Neural cell (in vitro differentiated cells): ENCODE measurements at regions not wholly inside any gene's neighbourhood (a gene's known extent, or its start where the extent isn't known, plus 50 kb on each side); places are given as distances from the start of the nearest gene placed in this dataset.

Experiments
- H2AFZ ChIP-seq: fragments of 200-600, 300-800 bp; sonication (generic), shearing (Covaris generic); 2 replicates; pipeline ENCODE4 v1.6.0; 2014; ENCODE audit warnings: low read depth, mild to moderate bottlenecking, antibody characterized with exemption, low read length, moderate library complexity
- H3F3A ChIP-seq: fragments of 200-600 bp; shearing (Covaris generic); 2 replicates; pipeline ENCODE4 v1.6.1; 2016; ENCODE audit warnings: mild to moderate bottlenecking, moderate library complexity, mixed read lengths, antibody characterized with exemption, low read length; ENCODE audit not compliant: insufficient read depth, poor library complexity, severe bottlenecking
- H3K27ac ChIP-seq: fragments of 200-600, 300-800 bp; sonication (generic), shearing (Covaris generic); 2 replicates; pipeline ENCODE4 v1.5.1; 2014; ENCODE audit warnings: mild to moderate bottlenecking, low read length, moderate library complexity
- H3K27me3 ChIP-seq: fragments of 300-800, 200-600 bp; sonication (generic), shearing (Covaris generic); 2 replicates; pipeline ENCODE4 v1.6.0; 2014; ENCODE audit warnings: mild to moderate bottlenecking, low read depth, low read length, moderate library complexity; ENCODE audit not compliant: insufficient read depth
- H3K36me3 ChIP-seq: fragments of 300-800, 200-600 bp; sonication (generic), shearing (Covaris generic); 2 replicates; pipeline ENCODE4 v1.5.1; 2014; ENCODE audit warnings: mild to moderate bottlenecking, antibody characterized with exemption, low read length, moderate library complexity; ENCODE audit not compliant: insufficient read depth
- H3K4me2 ChIP-seq: fragments of 300-800, 200-600 bp; sonication (generic), shearing (Covaris generic); 2 replicates; pipeline ENCODE4 v1.6.0; 2014; ENCODE audit warnings: mild to moderate bottlenecking, low read length
- H3K4me3 ChIP-seq: fragments of 300-800, 200-600 bp; sonication (generic), shearing (Covaris generic); 2 replicates; pipeline ENCODE4 v1.5.1; 2014; ENCODE audit warnings: mild to moderate bottlenecking, low read length, moderate library complexity
- H3K79me2 ChIP-seq: fragments of 200-600 bp; shearing (Covaris generic); replicated peaks from 2 replicates; pipeline ENCODE4 v1.6.0; 2014; ENCODE audit warnings: mild to moderate bottlenecking, low read length, moderate library complexity; ENCODE audit not compliant: insufficient read depth
- H3K9ac ChIP-seq: fragments of 300-800, 200-600 bp; sonication (generic), shearing (Covaris generic); 2 replicates; pipeline ENCODE4 v1.6.1; 2016; ENCODE audit warnings: mild to moderate bottlenecking, low read length, mixed read lengths
- H3K9me2 ChIP-seq: fragments of 200-600 bp; shearing (Covaris generic); 2 replicates; pipeline ENCODE4 v1.6.1; 2016; ENCODE audit warnings: mild to moderate bottlenecking, low read length, mixed read lengths; ENCODE audit not compliant: insufficient read depth
- H3K9me3 ChIP-seq: fragments of 200-600, 300-800 bp; sonication (generic), shearing (Covaris generic); 2 replicates; pipeline ENCODE4 v1.6.1; 2016; ENCODE audit warnings: mild to moderate bottlenecking, mixed run types, low read length, moderate library complexity, mixed read lengths
- H4K20me1 ChIP-seq: fragments of 200-600 bp; shearing (Covaris generic); 2 replicates; pipeline ENCODE4 v1.6.1; 2016; ENCODE audit warnings: mild to moderate bottlenecking, mixed run types; ENCODE audit not compliant: insufficient read depth
- EP300 ChIP-seq: fragments of 450-650 bp; conservative IDR thresholded peaks from 2 replicates; pipeline ENCODE4 v1.6.1; 2014; ENCODE audit warnings: antibody characterized with exemption, mild to moderate bottlenecking, moderate library complexity; ENCODE audit not compliant: poor library complexity, severe bottlenecking
- EZH2 ChIP-seq: fragments of 200-600, 300-800 bp; shearing (Covaris generic), sonication (generic); IDR thresholded peaks from 2 replicates; pipeline ENCODE4 v1.6.1; 2014; ENCODE audit warnings: antibody characterized with exemption, low read length, borderline replicate concordance, mild to moderate bottlenecking; ENCODE audit not compliant: insufficient read depth, poor library complexity, severe bottlenecking
- MXI1 ChIP-seq: fragments of 450-650 bp; conservative IDR thresholded peaks from 2 replicates; pipeline ENCODE4 v1.6.1; 2014; ENCODE audit warnings: antibody characterized with exemption, mild to moderate bottlenecking; ENCODE audit not compliant: poor library complexity, severe bottlenecking
- POLR2AphosphoS5 ChIP-seq: IDR thresholded peaks from 2 replicates; pipeline ENCODE4 v1.6.1; 2012
- RAD21 ChIP-seq: fragments of 450-650 bp; conservative IDR thresholded peaks from 2 replicates; pipeline ENCODE4 v1.6.1; 2014; ENCODE audit warnings: antibody characterized with exemption, mild to moderate bottlenecking, moderate library complexity
- SMC3 ChIP-seq: fragments of 450-650 bp; conservative IDR thresholded peaks from 2 replicates; pipeline ENCODE4 v1.6.1; 2014; ENCODE audit warnings: antibody characterized with exemption, mild to moderate bottlenecking, moderate library complexity; ENCODE audit not compliant: poor library complexity
- TAF1 ChIP-seq: IDR thresholded peaks from 2 replicates; pipeline ENCODE4 v1.6.1; 2012; ENCODE audit warnings: low read depth
- TF ChIP-seq, protein P1 (sequence below): fragments of 450-650 bp; IDR thresholded peaks from 2 replicates; pipeline ENCODE4 v1.5.1; 2014; ENCODE audit warnings: antibody characterized with exemption, mild to moderate bottlenecking, moderate library complexity; ENCODE audit not compliant: poor library complexity, severe bottlenecking
- TF ChIP-seq, protein P2 (sequence below): IDR thresholded peaks from 2 replicates; pipeline ENCODE4 v1.6.1; 2012; ENCODE audit warnings: borderline replicate concordance

DNA sequence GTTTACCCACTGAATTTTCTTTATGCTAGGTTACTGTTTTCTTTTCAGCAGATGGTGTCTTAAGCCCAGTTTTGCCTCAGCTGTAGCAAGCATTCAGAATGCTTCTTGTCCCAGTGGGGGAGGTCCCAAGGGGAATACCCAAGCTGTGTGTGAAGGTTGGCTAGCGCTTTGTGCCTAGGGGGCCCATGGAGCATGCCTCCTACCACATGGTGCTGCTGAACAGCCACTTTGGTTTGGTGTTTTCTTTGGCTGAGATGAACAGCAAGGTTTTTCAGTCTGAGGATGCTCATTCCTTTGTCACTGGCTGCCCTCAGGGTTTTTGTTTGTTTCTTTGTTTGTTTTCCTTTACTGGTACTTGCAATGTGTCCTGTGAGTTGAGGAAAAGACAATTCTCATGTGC is 99.0 kb downstream of the PCDH20 start:
- TF ChIP-seq, protein P1, sequence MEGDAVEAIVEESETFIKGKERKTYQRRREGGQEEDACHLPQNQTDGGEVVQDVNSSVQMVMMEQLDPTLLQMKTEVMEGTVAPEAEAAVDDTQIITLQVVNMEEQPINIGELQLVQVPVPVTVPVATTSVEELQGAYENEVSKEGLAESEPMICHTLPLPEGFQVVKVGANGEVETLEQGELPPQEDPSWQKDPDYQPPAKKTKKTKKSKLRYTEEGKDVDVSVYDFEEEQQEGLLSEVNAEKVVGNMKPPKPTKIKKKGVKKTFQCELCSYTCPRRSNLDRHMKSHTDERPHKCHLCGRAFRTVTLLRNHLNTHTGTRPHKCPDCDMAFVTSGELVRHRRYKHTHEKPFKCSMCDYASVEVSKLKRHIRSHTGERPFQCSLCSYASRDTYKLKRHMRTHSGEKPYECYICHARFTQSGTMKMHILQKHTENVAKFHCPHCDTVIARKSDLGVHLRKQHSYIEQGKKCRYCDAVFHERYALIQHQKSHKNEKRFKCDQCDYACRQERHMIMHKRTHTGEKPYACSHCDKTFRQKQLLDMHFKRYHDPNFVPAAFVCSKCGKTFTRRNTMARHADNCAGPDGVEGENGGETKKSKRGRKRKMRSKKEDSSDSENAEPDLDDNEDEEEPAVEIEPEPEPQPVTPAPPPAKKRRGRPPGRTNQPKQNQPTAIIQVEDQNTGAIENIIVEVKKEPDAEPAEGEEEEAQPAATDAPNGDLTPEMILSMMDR: no peak
- TF ChIP-seq RAD21: no peak
- TF ChIP-seq, protein P2, sequence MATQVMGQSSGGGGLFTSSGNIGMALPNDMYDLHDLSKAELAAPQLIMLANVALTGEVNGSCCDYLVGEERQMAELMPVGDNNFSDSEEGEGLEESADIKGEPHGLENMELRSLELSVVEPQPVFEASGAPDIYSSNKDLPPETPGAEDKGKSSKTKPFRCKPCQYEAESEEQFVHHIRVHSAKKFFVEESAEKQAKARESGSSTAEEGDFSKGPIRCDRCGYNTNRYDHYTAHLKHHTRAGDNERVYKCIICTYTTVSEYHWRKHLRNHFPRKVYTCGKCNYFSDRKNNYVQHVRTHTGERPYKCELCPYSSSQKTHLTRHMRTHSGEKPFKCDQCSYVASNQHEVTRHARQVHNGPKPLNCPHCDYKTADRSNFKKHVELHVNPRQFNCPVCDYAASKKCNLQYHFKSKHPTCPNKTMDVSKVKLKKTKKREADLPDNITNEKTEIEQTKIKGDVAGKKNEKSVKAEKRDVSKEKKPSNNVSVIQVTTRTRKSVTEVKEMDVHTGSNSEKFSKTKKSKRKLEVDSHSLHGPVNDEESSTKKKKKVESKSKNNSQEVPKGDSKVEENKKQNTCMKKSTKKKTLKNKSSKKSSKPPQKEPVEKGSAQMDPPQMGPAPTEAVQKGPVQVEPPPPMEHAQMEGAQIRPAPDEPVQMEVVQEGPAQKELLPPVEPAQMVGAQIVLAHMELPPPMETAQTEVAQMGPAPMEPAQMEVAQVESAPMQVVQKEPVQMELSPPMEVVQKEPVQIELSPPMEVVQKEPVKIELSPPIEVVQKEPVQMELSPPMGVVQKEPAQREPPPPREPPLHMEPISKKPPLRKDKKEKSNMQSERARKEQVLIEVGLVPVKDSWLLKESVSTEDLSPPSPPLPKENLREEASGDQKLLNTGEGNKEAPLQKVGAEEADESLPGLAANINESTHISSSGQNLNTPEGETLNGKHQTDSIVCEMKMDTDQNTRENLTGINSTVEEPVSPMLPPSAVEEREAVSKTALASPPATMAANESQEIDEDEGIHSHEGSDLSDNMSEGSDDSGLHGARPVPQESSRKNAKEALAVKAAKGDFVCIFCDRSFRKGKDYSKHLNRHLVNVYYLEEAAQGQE: no peak
- no peak for TF ChIP-seq EZH2
- TF ChIP-seq POLR2AphosphoS5: no peak
- TF ChIP-seq MXI1: no peak
- TF ChIP-seq SMC3: no peak
- no peak for TF ChIP-seq TAF1
- TF ChIP-seq EP300: no peak
- Histone ChIP-seq H3K27me3 (no peaks in the 10 kb centered on the region), H4K20me1 (no peaks in the 10 kb centered on the region), H3K9me3 (no peaks in the 10 kb centered on the region), H2AFZ (no peak overlapping the region), H3K36me3 (no peaks in the 10 kb centered on the region), H3F3A (no peaks in the 10 kb centered on the region), H3K9ac (no peak overlapping the region), H3K4me3 (no peak overlapping the region), H3K9me2 (no peaks in the 10 kb centered on the region), H3K79me2 (no peaks in the 10 kb centered on the region), H3K27ac (no peak overlapping the region), H3K4me2 (no peak overlapping the region)

DNA sequence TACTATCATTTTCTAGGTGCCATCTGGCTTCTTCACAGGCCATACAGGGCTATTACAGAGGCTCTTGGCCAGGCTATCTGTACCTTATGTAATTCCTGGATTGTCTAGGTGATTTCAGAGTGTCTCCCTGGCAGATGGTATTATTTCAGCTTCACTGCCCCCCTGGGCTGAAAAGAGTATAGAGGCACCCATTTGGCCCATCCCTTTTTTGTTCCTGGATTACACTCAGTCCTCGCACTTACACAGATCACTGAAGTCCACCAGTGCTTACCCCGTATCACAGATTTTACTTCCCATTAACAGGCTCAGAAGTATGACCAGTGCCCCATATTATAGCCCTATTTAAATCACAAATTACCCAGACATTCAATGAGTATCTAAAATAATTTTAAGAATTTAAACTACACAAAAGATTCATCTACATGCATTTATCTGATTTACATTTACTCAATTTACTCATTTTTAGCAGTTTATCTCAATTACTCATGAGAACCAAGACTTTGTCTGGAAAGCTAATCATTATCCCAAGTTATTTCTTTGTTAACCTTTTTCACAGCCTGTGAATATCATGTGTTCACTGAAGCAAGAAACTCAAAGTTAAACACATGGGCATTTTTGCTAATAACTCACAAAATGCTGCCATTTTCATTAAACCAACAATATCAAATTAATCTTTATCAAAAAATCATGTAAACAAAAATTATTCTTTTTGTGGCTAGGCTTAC is 121.0 kb downstream of the PCDH20 start:
- Histone ChIP-seq H3K36me3 (no peaks in the 10 kb centered on the region), H3K9me2 (no peaks in the 10 kb centered on the region), H3K27me3 (no peaks in the 10 kb centered on the region), H3K9ac (no peak overlapping the region), H3K79me2 (no peaks in the 10 kb centered on the region), H3K9me3 (no peaks in the 10 kb centered on the region), H3K27ac (no peak overlapping the region), H2AFZ (no peak overlapping the region), H3F3A (no peaks in the 10 kb centered on the region), H4K20me1 (no peaks in the 10 kb centered on the region), H3K4me2 (no peak overlapping the region), H3K4me3 (no peak overlapping the region)
- TF ChIP-seq, protein P1: no peak
- TF ChIP-seq EP300 (no peak), EZH2 (no peak), MXI1 (no peak)
